HG02970 (cell line): ENCODE measurements at regions not wholly inside any gene's neighbourhood (a gene's known extent, or its start where the extent isn't known, plus 50 kb on each side); places are given as distances from the start of the nearest gene placed in this dataset.
A peak's percentile ranks its signal among the peaks of the same experiment; 100 is the strongest.

Source experiments
- ATAC-seq: cut with Tn5 transposase; IDR thresholded peaks from one replicate; pipeline ENCODE4 v1.9.1; 2021; ENCODE audit warnings: mild to moderate bottlenecking, moderate library complexity, moderate number of reproducible peaks; ENCODE audit not compliant: unreplicated experiment, low FRiP score

DNA sequence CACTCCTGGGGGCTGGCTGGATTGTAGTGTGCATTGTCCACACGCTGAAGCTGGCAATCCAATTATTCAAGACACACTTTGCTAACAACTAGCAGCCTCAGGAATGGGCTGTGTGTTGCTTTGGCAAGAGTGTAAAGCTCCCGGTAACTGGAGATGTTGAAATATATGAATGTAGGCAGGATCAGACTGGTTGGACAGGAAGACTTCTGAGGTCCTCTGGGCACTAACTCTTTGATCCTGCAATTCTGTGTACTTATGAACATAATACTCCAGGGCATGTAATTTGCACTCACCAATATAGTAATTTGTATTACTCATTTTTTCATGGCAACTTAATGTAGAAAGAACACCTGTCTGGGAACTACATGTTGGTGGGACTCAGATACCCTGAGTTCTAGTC is 106.7 kb upstream of the SLC28A3 start:
- no peak for ATAC-seq

DNA sequence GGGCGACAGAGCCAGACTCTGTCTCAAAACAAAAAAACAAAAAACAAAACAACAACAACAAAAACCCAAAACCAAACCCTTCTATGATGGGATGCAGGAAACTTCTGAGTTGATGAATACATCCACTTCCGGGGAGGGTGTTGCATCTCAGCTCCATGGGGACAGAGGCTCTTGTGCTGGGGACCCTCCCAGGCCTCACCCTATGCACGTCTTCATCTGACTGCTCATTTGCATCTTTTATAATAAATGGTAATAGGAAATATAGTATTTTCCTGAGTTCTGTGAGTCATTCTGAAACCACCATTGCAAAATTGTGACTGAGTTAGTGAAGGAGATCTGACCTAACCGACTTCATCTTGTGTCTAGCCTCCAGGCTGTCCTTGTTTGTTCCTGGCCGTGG is 109.5 kb upstream of the SLC28A3 start:
- ATAC-seq, result no peak

DNA sequence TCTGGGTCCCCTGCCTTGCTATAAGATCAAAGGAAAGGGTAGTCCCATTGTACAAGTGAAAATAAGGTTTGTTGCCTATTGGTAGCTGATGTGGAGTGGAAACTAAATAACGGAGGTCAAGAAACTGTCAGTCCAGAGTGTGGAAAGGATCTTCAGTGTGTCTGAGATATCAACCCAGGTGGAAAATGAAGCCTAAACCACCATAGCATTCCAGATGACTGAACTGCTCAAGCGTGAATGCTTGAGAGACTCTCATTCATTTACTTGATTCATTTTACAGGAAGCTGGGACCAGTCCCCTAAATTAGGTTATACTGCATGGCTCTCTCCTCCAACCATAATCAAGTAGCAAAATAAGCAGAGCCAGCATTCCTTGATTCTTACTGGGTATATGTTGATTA is 116.0 kb upstream of the SLC28A3 start:
- no peak for ATAC-seq

DNA sequence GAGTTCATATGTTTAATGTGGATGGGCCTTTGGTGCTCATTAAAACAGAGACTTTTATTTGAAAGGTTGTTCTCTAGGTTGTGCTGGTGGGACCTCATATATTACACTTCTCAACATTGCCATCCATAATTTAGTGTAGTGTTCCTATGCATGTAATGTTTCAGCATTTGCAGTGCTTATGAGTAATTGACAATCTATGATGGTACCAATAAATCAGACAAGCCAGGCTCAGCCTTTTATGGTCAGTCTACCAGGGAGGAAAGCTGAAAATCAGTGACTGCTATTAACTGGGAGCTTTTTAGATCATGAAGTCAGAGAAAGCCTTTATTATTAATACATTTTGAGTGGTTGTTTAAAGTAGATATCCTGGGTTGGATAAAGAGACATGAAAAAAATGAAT is 120.1 kb upstream of the SLC28A3 start:
- no peak for ATAC-seq

DNA sequence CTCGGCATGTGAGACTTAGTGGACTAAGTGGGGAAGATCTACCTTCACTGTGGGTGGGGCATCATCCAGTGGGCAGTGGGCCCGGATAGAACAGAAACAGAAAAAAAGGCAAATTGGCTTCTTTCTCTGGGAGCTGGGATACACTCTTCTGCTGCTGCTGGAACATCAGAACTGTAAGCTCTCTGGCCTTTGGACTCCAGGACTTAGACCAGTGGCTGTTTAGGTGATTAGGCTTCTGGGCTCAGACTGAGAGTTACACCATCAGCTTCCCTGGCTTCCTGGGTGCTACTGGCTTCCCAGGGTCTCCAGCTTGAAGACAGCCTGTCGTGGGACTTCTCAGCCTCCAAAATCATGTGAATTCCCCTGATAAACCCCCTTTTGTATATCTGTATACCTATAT is 122.7 kb upstream of the SLC28A3 start:
- no peak for ATAC-seq

DNA sequence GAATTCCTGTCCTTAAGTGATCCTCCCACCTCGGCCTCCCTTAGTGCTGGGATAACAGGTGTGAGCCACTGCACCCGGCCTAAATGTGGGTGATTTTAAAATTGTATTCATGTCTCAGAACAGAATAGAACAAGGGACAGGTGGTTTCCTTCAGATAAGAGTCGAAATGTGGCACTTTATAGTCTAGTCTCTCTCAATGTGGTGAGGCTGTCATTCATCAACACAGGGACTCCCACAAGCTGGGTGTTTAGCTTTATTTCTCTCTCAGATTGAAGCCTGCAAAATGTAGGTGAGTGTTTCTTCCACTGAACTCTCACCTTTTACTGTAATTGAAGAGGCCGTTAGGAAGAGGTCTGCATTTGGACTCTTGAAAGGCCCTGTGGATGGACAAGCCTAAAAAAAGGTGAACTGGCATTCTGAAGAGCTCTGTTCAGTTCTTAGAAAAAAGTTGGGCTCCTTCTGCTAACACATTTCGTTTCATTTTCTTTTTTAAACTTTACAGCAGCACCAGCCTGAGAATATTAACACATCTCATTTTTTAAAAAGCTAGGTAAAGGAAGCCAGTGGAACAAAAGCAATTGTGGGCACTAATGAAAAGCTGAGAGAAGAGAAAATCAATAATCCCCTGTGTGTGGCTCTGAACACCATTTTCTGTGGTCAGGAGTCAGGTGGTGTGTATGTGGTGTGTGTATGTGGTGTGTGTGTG is 126.2 kb upstream of the SLC28A3 start:
- ATAC-seq, result no peak

DNA sequence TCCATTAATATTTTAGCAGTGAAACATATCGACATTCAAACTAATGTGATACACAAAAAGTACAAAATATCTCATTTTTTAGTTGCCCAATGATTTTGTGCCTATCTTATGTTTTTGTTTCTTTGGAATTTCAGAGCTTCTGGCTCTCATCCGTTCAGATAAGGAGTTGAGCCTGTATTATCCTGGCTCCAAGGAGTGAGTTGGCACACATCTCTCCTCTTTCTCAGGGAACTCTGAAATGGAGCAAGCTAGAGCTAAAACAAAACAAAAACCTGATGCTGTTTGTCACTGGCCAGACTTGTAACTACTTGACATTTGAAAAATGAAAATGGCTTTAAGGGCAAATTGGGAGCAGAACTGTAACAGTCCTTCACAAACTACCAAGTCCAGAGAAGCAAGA is 131.3 kb upstream of the SLC28A3 start:
- ATAC-seq, result no peak

DNA sequence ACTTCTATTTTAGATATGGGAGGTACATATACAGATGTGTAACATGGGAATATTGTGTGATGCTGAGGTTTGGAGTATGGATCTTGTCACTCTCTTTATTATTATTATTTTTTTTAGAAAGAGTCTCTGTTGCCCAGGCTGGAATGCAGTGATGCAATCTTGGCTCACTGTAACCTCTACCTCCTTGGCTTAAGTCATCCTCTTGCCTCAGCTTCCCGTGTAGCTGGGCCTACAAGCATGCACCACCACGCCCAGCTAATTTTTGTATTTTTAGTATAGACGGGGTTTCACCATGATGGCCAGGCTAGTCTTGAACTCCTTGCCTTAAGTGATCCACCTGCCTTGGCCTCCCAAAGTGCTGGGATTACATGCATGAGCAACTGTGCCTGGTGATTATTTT is 138.4 kb upstream of the SLC28A3 start:
- no peak for ATAC-seq

DNA sequence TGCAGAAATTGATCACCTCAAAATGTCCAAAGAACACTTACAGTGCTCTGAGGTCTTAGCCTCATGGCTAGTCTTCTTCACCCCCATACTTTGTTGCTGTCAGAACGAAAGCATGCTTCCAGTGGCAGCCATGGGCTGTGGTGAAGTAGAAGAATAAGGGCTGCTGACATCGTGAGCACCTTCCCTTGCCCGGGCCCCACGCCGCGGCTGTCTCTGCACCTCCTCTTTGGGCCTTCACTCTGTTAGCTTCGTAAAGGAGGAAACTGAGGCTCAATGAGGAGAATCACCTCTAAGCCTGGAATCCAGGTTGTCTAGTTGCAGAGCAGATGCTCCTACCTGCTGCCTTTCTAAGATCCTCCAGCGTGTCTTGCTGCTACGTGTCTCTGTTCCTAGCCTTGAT is 139.5 kb upstream of the SLC28A3 start:
- ATAC-seq, result no peak

DNA sequence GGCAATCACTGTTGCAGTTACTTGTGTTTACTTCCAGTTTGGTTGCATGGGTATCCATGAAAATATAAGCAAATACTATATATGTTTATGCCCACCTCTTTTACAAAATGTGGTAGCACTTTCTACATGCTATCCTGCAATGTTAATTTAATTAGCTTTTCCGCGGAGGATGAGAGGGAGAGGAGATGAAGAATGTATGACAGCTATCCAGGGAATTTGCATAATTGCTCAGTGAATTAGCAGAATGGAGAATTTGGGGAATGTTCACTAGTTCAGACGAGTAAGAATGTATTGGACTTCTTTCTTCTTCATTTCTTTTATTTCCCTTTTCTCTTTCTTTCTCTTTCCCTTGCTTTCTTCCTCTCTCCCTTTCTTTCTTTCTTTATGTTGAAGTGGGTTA is 140.7 kb upstream of the SLC28A3 start:
- ATAC-seq, result no peak

DNA sequence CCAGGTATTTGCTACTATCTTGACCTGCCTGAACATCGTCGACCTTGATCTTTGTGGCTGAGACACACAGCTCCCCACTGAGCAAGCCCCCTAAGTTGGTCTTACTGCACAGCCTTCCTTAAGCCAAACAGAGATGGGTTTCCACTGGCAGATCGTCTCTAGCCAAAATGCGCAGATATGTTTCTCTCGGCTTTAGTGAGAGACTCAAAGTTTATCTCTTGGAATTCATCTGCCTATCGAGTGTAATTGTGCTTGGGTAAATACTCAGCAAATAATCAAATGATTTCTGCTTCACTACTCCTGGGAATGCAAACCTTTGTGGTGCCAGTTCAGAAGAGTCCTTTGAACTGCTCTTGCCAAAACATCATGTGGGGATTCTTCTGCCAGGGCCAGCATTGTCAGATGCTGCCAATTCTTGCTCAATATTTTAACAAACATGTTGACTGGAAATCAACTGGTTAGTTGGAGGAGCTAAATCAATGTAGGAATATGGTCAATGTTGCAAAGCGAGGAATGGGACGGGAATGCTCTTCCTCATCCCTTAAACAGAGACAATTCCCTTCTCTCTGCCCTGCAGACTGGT is 141.2 kb upstream of the SLC28A3 start:
- no peak for ATAC-seq

DNA sequence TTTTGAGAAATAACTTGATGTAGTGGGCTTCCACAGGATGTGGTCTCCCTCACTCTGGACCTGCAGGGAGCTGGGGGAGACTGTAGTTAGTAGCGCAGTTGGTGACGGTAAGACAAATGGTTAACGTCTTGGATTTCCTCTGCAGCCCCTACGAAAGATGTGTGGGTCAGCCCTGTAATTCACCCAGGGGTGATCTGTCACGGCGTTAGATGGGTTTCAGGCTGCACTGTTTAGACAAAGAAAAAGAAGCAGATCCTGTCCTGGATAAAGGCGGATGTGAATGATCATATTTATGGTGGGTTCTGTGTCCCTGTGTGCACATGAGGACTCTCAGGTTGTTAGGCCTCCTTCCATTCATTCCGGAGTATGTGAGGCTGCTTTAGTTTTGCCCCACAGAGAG is 142.0 kb upstream of the SLC28A3 start:
- ATAC-seq, result no peak

DNA sequence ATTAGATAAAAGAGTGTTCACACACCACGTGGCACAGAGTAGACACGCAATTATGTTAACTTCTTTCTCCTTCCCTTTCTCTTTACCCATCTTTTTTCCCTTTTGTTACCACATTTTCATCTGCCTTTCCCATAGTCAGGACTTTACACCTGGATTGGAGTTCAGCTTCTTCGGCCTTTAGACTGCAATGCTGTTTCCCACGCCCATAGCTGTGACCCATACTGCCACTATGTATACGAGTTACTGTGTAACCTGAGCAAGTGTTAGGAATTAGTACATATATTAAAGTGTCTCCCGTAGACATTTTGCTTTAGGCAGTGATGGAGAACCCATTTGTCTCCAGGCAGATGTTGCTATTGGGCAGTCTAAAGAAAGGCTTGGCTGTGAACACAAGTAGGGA is 143.6 kb upstream of the SLC28A3 start:
- ATAC-seq, result no peak

DNA sequence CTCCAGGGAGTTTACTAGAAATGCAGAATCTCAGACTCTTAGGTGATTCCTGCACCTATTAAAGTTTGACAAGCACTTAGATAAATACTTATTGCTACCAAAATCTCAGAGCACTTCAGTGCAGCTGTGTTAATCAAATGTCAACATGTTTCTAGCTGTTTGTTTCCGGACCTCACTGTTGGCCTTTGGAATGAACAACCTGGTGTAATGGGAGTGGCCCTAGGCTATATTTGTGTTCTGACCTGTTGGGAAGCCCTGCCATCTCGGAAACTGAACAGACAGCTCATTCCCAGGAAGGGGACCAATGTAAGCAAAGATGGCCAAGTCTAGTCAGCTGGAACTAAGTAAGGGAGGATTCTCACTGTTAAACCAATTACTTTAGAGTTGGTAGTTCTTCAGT is 145.0 kb upstream of the SLC28A3 start:
- ATAC-seq, result no peak

DNA sequence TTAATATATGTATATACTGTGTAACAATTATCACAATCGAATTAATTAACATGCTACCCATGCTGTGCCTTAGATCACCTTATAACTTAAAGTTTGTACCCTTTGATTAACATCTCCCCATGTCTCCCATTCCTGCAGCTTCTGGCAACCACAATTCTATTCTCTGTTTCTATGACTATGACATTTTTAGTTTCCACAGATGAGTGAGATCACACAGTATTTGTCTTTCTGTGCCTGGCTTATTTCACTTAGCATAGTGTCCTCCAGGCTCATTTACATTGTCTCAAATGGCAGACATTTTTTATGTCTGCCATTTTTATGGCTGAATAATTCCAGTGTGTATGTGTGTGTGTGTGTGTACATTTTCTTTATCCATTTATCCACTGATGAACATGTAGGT is 146.1 kb upstream of the SLC28A3 start:
- ATAC-seq, result no peak

DNA sequence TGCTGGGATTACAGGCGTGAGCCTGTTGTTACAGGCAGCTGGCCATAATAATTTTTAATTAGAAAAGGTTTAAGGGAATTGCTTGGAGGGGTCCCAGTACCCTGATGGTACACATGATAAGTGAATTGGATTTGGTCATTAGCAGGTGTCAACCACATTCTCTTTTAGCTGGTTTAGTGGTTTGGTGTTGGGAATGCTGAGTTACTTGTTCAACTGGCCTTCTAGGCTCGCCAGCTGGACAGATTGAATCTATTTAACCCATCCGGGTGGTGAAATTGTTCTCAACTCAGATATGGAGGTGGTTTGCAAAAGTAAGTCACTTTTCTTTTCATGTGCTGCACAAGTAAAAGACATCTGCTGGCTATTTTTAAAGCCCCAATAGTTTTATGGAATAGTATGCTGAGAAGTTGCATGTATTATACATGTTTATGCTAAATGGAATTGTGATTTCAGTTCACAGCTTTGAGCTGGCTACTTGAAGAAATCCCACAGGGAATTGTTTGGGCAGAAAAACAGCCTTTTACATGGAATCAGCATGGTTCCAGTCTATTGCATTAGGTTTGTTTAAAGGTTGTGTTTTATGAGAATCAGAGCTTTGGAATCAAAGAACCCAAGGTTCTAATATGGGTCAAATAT is 149.8 kb upstream of the SLC28A3 start:
- ATAC-seq, result no peak

DNA sequence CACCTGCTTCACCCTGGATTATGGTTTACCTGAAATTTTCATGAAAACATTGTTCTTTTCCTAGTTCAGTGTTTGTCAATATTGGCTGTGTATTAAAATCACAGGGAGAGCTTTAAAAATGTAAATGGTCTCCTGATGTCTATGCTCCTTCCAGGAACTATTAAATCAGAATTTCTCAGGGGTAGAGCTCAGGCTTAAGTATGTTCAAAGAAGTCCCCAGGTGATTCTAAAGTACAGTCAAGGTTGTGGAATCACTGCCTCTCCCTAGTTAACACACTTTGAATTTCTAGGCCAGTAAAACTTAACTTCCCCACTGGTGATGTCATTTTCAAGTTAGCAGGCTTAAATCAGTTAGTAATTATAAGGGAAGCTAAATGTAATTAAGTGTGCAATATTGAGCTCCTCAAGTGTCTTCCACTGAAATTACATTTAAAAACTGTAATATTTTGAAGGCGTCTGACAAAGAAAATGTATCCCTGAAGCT is 150.3 kb upstream of the SLC28A3 start:
- no peak for ATAC-seq

DNA sequence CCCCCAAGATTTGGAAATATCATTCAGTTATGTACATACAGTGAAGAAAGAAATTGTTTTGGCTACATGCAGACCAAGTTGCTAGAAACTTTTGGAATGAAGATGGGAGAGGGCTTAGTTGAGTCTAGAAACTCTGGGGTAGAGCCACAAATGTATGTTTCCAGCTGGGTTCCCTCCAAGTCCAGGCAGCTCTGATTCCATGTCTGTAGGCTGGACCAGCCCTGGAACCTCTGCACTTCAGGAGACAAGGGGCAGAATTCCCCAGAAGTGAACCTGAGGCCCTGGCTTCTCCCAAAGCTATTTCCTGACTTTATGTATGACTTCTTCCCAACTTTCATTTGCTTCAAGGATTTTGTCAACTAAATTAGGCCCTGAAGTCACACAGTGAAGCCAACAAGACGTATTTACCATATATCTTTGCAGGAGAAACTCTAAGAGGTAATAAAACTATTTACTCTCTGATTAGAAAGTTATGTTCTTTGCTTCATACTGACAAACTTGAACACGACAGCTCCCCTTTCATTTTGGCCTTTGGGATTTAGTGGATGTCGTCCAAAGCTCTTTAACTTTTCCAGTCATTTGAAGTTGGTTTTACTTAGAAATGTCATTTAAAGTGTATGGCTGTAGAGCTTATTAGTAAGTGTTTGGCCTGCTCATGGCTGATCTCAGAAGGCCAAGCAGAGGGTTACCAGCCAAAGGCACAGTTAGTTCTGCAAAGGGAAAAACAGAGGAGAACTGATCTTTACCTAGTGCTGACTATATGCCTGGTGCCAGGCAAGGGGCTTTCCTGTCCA is 152.0 kb upstream of the SLC28A3 start:
- ATAC-seq, result no peak

DNA sequence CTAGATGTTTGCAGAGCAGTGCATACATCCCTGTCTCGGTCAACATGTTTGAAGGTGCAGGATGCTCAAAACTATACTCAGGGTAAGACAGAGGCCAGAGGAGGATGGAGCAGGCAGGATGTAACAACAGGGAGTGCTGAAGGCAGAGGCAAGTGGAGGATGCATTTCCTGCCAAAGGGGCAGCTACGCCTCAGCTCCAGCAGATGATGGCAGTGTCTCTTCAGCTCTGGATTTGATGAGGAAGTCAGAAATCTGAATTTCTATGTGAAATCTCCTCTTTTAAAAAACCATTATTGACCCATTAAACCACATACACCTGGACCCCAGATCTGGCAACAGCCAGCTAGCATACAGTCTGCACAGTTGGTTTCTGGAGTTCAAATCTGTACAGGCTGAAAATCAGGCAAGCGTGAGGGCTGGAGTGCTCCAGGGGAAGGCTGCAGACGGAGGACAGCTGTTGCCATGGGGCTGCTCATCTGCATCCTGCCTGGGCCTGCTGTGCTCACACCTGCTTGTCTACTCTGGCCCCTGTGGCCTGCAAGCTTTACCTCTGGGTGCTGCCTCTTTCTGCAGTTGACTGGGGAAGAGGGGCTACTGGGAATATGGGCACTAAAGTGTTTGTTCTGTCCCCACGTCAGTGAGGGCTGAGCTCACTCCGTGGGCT is 152.9 kb upstream of the SLC28A3 start:
- ATAC-seq, result no peak

DNA sequence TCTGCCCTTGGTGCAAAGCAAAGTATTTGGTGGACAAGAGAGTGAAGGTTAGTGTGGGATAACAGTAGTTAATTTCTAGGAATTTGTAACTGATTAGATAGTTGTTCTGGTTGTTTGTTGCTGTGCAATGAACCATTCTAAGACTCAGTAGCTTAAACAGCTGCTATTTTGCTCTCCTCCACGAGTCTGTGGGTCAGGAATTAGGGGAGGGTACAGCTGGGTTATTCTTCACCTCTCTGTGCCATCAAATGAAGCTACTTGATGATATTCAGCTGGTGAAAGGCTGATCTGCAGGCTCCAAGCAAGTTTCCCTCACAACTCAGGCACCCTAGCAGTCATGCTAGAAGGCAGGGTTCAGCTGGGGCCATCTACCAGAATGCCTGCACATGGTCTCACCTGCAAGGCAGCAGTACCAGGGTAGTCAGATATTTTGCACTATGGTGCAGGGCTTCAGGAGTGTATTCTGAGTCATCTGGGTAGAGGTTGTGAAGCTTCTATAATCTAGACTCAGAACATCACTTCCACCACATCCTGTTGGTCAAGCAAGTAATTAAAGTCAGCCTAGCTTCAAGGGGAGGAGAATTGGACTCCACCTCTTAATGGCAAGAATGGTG is 159.5 kb upstream of the SLC28A3 start:
- ATAC-seq, result peak; percentile 76
